ENCODE measurements at regions not wholly inside any gene's neighbourhood (a gene's known extent, or its start where the extent isn't known, plus 50 kb on each side); places are given as distances from the start of the nearest gene placed in this dataset.

GRCh38 chr22:19630614-19631013 lies 83.7 kb upstream of the SEPTIN5 start:
- Mint-ChIP-seq H3K27ac (no peak overlapping the region), H3K9me3 (no peaks in the 10 kb centered on the region), H3K4me3 (no peak overlapping the region), H3K36me3 (no peaks in the 10 kb centered on the region), H3K4me1 (peaks cover 2% of the 10 kb centered on the region), H3K27me3 (ENCODE audit: low read depth in 3 of 3) (peaks cover 2 to 18% (median 10%) of the 10 kb centered on the region in 3 donors)
- H3K79me2 ChIP-seq (ENCODE audit: insufficient read depth, low read length) = no peaks in the 10 kb centered on the region
- no peaks in the 10 kb centered on the region for H3K4me1 ChIP-seq (ENCODE audit: control insufficient read depth in 1 of 2, insufficient read depth in 2 of 2, low read length in 2 of 2)
- no peaks in the 10 kb centered on the region for H3K27me3 ChIP-seq (ENCODE audit: control insufficient read depth in 2 of 2, insufficient read depth in 2 of 2, low read length in 2 of 2)
- H3K36me3 ChIP-seq (replicated peaks in 1 of 2; ENCODE audit: control insufficient read depth in 1 of 2, insufficient read depth in 2 of 2, low read length in 2 of 2) = no peaks in the 10 kb centered on the region
- H2AFZ ChIP-seq (ENCODE audit: insufficient read depth, low read depth, low read length, poor library complexity, severe bottlenecking) = no peak overlapping the region
- no peak for TF ChIP-seq CTCF (IDR thresholded peaks at IDR 0.05)
- intact Hi-C loops (cut with micrococcal nuclease) = loop anchor here in 1 of 2 donors (5.0 to 10.0 kb wide), 2 partner anchors 136 to 678 kb away; no protein-coding TSS in a partner anchor
- no peak for DNase-seq
- H3K9me3 ChIP-seq (replicated peaks in 1 of 2; ENCODE audit: control insufficient read depth in 1 of 2, insufficient read depth in 1 of 2, low read length in 2 of 2) = no peaks in the 10 kb centered on the region
- WGBS (ENCODE audit: insufficient coverage) = no CpG with 5 or more reads among the region's 5 CpGs
- no peak overlapping the region for H3K9ac ChIP-seq (ENCODE audit: insufficient read depth, low read length, poor library complexity, severe bottlenecking)
- H4K20me1 ChIP-seq (ENCODE audit: insufficient read depth, low read length) = no peaks in the 10 kb centered on the region
- H3K4me3 ChIP-seq (replicated peaks in 1 of 3; ENCODE audit: low read depth in 2 of 3, low read length in 3 of 3) = no peak overlapping the region
- H3K27ac ChIP-seq (ENCODE audit: low read depth in 1 of 2, low read length in 2 of 2) = no peak overlapping the region
- no peak overlapping the region for H3K4me2 ChIP-seq (replicated peaks; ENCODE audit: extremely low read depth, low read length, poor library complexity, severe bottlenecking)

GRCh38 chr22:19631899-19632667 lies 82.2 kb upstream of the SEPTIN5 start:
- Mint-ChIP-seq H3K9me3 (no peaks in the 10 kb centered on the region), H3K27me3 (ENCODE audit: low read depth in 3 of 3) (peaks cover 2 to 19% (median 10%) of the 10 kb centered on the region in 3 donors), H3K36me3 (no peaks in the 10 kb centered on the region), H3K4me1 (peaks cover 2% of the 10 kb centered on the region), H3K27ac (no peak overlapping the region), H3K4me3 (no peak overlapping the region)
- Histone ChIP-seq H3K4me2 (replicated peaks; ENCODE audit: extremely low read depth, low read length, poor library complexity, severe bottlenecking) (no peak overlapping the region), H2AFZ (ENCODE audit: insufficient read depth, low read depth, low read length, poor library complexity, severe bottlenecking) (no peak overlapping the region), H3K27me3 (ENCODE audit: control insufficient read depth in 2 of 2, insufficient read depth in 2 of 2, low read length in 2 of 2) (no peaks in the 10 kb centered on the region), H4K20me1 (ENCODE audit: insufficient read depth, low read length) (no peaks in the 10 kb centered on the region), H3K9ac (ENCODE audit: insufficient read depth, low read length, poor library complexity, severe bottlenecking) (no peak overlapping the region), H3K4me3 (replicated peaks in 1 of 3; ENCODE audit: low read depth in 2 of 3, low read length in 3 of 3) (no peak overlapping the region), H3K4me1 (ENCODE audit: control insufficient read depth in 1 of 2, insufficient read depth in 2 of 2, low read length in 2 of 2) (no peaks in the 10 kb centered on the region), H3K27ac (ENCODE audit: low read depth in 1 of 2, low read length in 2 of 2) (no peak overlapping the region), H3K9me3 (replicated peaks in 1 of 2; ENCODE audit: control insufficient read depth in 1 of 2, insufficient read depth in 1 of 2, low read length in 2 of 2) (no peaks in the 10 kb centered on the region), H3K79me2 (ENCODE audit: insufficient read depth, low read length) (no peaks in the 10 kb centered on the region), H3K36me3 (replicated peaks in 1 of 2; ENCODE audit: control insufficient read depth in 1 of 2, insufficient read depth in 2 of 2, low read length in 2 of 2) (no peaks in the 10 kb centered on the region)
- 61% methylated on average over 17 of the region's 19 CpGs for WGBS (ENCODE audit: insufficient coverage)
- TF ChIP-seq CTCF (IDR thresholded peaks at IDR 0.05) = no peak
- intact Hi-C loops (cut with micrococcal nuclease) = loop anchor here in 1 of 2 donors (5.0 to 10.0 kb wide), 2 partner anchors 137 to 680 kb away; no protein-coding TSS in a partner anchor
- DNase-seq = no peak
